GM12878 (cell line): ENCODE measurements at regions not wholly inside any gene's neighbourhood (a gene's known extent, or its start where the extent isn't known, plus 50 kb on each side); places are given as distances from the start of the nearest gene placed in this dataset.

Source experiments
- ATAC-seq: fragments of 200-7000 bp; cut with Tn5 transposase; 3 replicates; pipeline ENCODE4 v1.9.1; 2020; ENCODE audit warnings: mild to moderate bottlenecking, moderate library complexity
- BruUV-seq: library from RNA; stranded (reverse); fragments of 400-500 nt; replicated peaks from 2 replicates; lab custom pipeline; 2021; lab: Mats Ljungman, UMichigan
- CTCF ChIA-PET: fragments of 300-600 bp; sonication (Branson Sonifier 250); formaldehyde crosslinking; extraction: SDS; loops from one replicate; lab custom pipeline; 2021; ENCODE audit warnings: inconsistent platforms; lab: Yijun Ruan, JAX
- POLR2A ChIA-PET: fragments of 350-600 bp; formaldehyde crosslinking; extraction: SDS; loops from one replicate; lab custom pipeline; 2021; ENCODE audit warnings: inconsistent platforms; lab: Charles Lee
- RAD21 ChIA-PET: fragments of 300-600 bp; sonication (Branson Sonifier 250); formaldehyde crosslinking; loops from one replicate; lab custom pipeline; 2023; ENCODE audit warnings: antibody characterized with exemption; ENCODE audit not compliant: unreplicated experiment; lab: Charles Lee
- SMC1A ChIA-PET: fragments of 300-600 bp; sonication (Branson Sonifier 250); formaldehyde crosslinking; loops from one replicate; lab custom pipeline; 2023; ENCODE audit not compliant: unreplicated experiment, uncharacterized antibody; lab: Charles Lee
- DNase-seq: peaks from one replicate; pipeline ENCODE4 v3.0.0-alpha.2; 2011; ENCODE audit warnings: low read depth, low spot score
- FAIRE-seq: peaks from 3 replicates; lab custom pipeline; 2011; peaks lifted over from hg19 to GRCh38; lab: Jason Lieb, UNC
- H2AFZ ChIP-seq: 2 replicates; pipeline ENCODE4 v1.6.0; 2011; ENCODE audit warnings: low read depth, low read length, control low read depth; ENCODE audit not compliant: control insufficient read depth
- H3K27ac ChIP-seq: 2 replicates; pipeline ENCODE4 v1.5.1; 2011; ENCODE audit warnings: control low read depth; ENCODE audit not compliant: control insufficient read depth, insufficient read depth
- H3K27me3 ChIP-seq, 2 experiments: replicated peaks in 1 of 2; 2 replicates each; pipeline versions ENCODE4 v1.6.0 to v1.6.1; 2011; ENCODE audit warnings: low read length in 1 of 2; ENCODE audit not compliant: control insufficient read depth in 2 of 2, insufficient read depth in 2 of 2
- H3K36me3 ChIP-seq, 2 experiments: 2 replicates each; pipeline ENCODE4 v1.5.1; 2011; ENCODE audit warnings: low read length in 1 of 2; ENCODE audit not compliant: control insufficient read depth in 2 of 2, insufficient read depth in 2 of 2
- H3K4me1 ChIP-seq: 2 replicates; pipeline ENCODE4 v1.6.1; 2011; ENCODE audit warnings: mild to moderate bottlenecking, low read length, moderate library complexity, mixed read lengths; ENCODE audit not compliant: control insufficient read depth, insufficient read depth
- H3K4me2 ChIP-seq: 2 replicates; pipeline ENCODE4 v1.6.0; 2011; ENCODE audit warnings: control low read depth; ENCODE audit not compliant: control insufficient read depth, insufficient read depth
- H3K4me3 ChIP-seq: fragments of 200-600 bp; sonication (generic); 2 replicates; pipeline ENCODE4 v1.5.1; 2016
- H3K79me2 ChIP-seq: 2 replicates; pipeline ENCODE4 v1.6.0; 2011; ENCODE audit warnings: low read length; ENCODE audit not compliant: control insufficient read depth, insufficient read depth
- H3K9ac ChIP-seq: 2 replicates; pipeline ENCODE4 v1.8.0; 2011; ENCODE audit warnings: low read length, control low read depth, mixed read lengths; ENCODE audit not compliant: control insufficient read depth, insufficient read depth
- H3K9me3 ChIP-seq: replicated peaks from 3 replicates; pipeline ENCODE4 v1.5.1; 2011; ENCODE audit warnings: mild to moderate bottlenecking, low read length; ENCODE audit not compliant: control insufficient read depth, insufficient read depth
- H4K20me1 ChIP-seq: 2 replicates; pipeline ENCODE4 v1.6.0; 2011; ENCODE audit not compliant: control insufficient read depth, insufficient read depth
- BACH1 ChIP-seq: fragments of 450-650 bp; IDR thresholded peaks from 2 replicates; pipeline ENCODE4 v1.6.1; 2017; ENCODE audit warnings: mild to moderate bottlenecking, borderline replicate concordance
- CEBPB ChIP-seq, 2 experiments: fragments of 150-350 bp in 1 of 2; IDR thresholded peaks; 2 replicates each; pipeline ENCODE4 v1.6.1; 2012 to 2014; ENCODE audit warnings: low read depth in 2 of 2, low read length in 2 of 2, borderline replicate concordance in 1 of 2, inconsistent platforms in 1 of 2
- EGR1 ChIP-seq, 2 experiments: IDR thresholded peaks; 1 replicate in 1 of 2; 2 replicates in 1 of 2; pipeline ENCODE4 v1.6.1; 2011 to 2012; ENCODE audit warnings: low read depth in 2 of 2, low read length in 2 of 2, borderline replicate concordance in 1 of 2, mild to moderate bottlenecking in 1 of 2, moderate library complexity in 1 of 2
- EZH2 ChIP-seq: IDR thresholded peaks from 2 replicates; pipeline ENCODE4 v1.6.1; 2012; ENCODE audit warnings: low read depth, mild to moderate bottlenecking, control low read depth, inconsistent platforms, low read length, borderline replicate concordance; ENCODE audit not compliant: control insufficient read depth
- HDGF ChIP-seq: fragments of 450-650 bp; IDR thresholded peaks from 2 replicates; pipeline ENCODE4 v1.6.1; 2016; ENCODE audit warnings: antibody characterized with exemption
- KDM1A ChIP-seq: fragments of 200-600 bp; sonication (generic); IDR thresholded peaks from 2 replicates; pipeline ENCODE4 v1.6.1; 2016; ENCODE audit warnings: borderline replicate concordance
- MAX ChIP-seq: IDR thresholded peaks from 2 replicates; pipeline ENCODE4 v1.6.1; 2012; ENCODE audit warnings: low read depth, low read length, improper control_type of control experiment
- NBN ChIP-seq: fragments of 450-650 bp; IDR thresholded peaks from 2 replicates; pipeline ENCODE4 v1.6.1; 2016
- POLR2AphosphoS5 ChIP-seq: IDR thresholded peaks from 2 replicates; pipeline ENCODE4 v1.6.1; 2011; ENCODE audit warnings: mild to moderate bottlenecking, low read length, inconsistent platforms
- ZBTB11 ChIP-seq: fragments of 450-650 bp; formaldehyde crosslinking; IDR thresholded peaks from 2 replicates; pipeline ENCODE4 v1.5.0; 2022; ENCODE audit warnings: mild to moderate bottlenecking, missing genetic modification characterization
- ZZZ3 ChIP-seq: IDR thresholded peaks from 2 replicates; pipeline ENCODE4 v1.6.1; 2011; ENCODE audit warnings: low read depth; ENCODE audit not compliant: control insufficient read depth, insufficient read length
- WGBS: methylation state at CpG from one replicate; pipeline ENCODE4 v1.1.6; 2016; ENCODE audit warnings: low lambda C conversion rate; ENCODE audit not compliant: insufficient replicate concordance, insufficient coverage; ENCODE audit errors: missing lambda C conversion rate; 5-methylcytosine and 5-hydroxymethylcytosine counted together
- in situ Hi-C: fragments of 300-500 bp; cut with MboI; formaldehyde crosslinking; loops from 9 replicates; pipeline ENCODE4 v1.14.3; 2018; ENCODE audit warnings: mixed read lengths
- intact Hi-C: fragments of 100-400 bp; cut with micrococcal nuclease; formaldehyde crosslinking; loops from one replicate; pipeline ENCODE4 v1.14.2; 2022; ENCODE audit not compliant: unreplicated experiment

GRCh38 chr2:8215982-8216381 is 465.9 kb upstream of the ID2 start:
- SMC1A ChIA-PET, result interaction anchor here (0.6 to 2.3 kb wide), 9 partner anchors 12 to 334 kb away, joined by 3 to 10 read pairs (median 4); no protein-coding TSS in a partner anchor
- Histone ChIP-seq H3K9me3 (no peaks in the 10 kb centered on the region; the same call in 2 of the 3 replicates), H3K9ac (no peak overlapping the region), H3K4me3 (no peak overlapping the region), H3K4me1 (no peaks in the 10 kb centered on the region; the same call in 1 of the 2 replicates), H3K27me3 (no peaks in the 10 kb centered on the region), H3K79me2 (no peaks in the 10 kb centered on the region), H2AFZ (no peak overlapping the region), H3K36me3 (no peaks in the 10 kb centered on the region), H3K4me2 (no peak overlapping the region)
- POLR2A ChIA-PET, result interaction anchor here (1.5 kb wide), 1 partner anchor 18 kb away, joined by 3 read pairs; no protein-coding TSS in a partner anchor
- in situ Hi-C loops, result no loop called here
- FAIRE-seq (no peak), ATAC-seq (no peak), DNase-seq (no peak)
- intact Hi-C loops, result no loop called here
- RAD21 ChIA-PET, result interaction anchor here (1.0 to 1.3 kb wide), 2 partner anchors 14 to 29 kb away, joined by 3 read pairs; no protein-coding TSS in a partner anchor
- BruUV-seq, result no TSS peak
- CTCF ChIA-PET, result interaction anchor here (0.7 to 1.3 kb wide), 3 partner anchors 14 to 101 kb away, joined by 3 to 5 read pairs (median 3); no protein-coding TSS in a partner anchor
- WGBS, result 67% methylated on average over 6 of the region's 6 CpGs
- TF ChIP-seq EGR1 (IDR thresholded peaks at IDR 0.05; ENCODE audit: borderline replicate concordance in 1 of 2, low read depth in 2 of 2, low read length in 2 of 2), result no peak
- TF ChIP-seq, all 136 proteins: peak for 0
- Histone ChIP-seq H3K27ac (no peak overlapping the region), H4K20me1 (no peaks in the 10 kb centered on the region)

GRCh38 chr2:8216397-8216796 is 465.5 kb upstream of the ID2 start:
- Histone ChIP-seq H3K4me1 (no peaks in the 10 kb centered on the region; the same call in 1 of the 2 replicates), H4K20me1 (no peaks in the 10 kb centered on the region), H3K9me3 (no peaks in the 10 kb centered on the region; the same call in 2 of the 3 replicates), H3K79me2 (no peaks in the 10 kb centered on the region), H3K4me3 (no peak overlapping the region), H3K4me2 (no peak overlapping the region), H3K27ac (no peak overlapping the region), H3K36me3 (no peaks in the 10 kb centered on the region), H3K27me3 (no peaks in the 10 kb centered on the region), H3K9ac (no peak overlapping the region), H2AFZ (no peak overlapping the region)
- WGBS, result 0% methylated on average over 1 of the region's 1 CpG
- CTCF ChIA-PET, result interaction anchor here (0.7 to 1.3 kb wide), 4 partner anchors 14 to 101 kb away, joined by 3 to 5 read pairs (median 4); no protein-coding TSS in a partner anchor
- POLR2A ChIA-PET, result interaction anchor here (1.5 kb wide), 1 partner anchor 18 kb away, joined by 3 read pairs; no protein-coding TSS in a partner anchor
- intact Hi-C loops (no loop called here), in situ Hi-C loops (no loop called here)
- no peak for FAIRE-seq
- RAD21 ChIA-PET, result interaction anchor here (0.6 to 1.0 kb wide), 2 partner anchors 13 to 94 kb away, joined by 3 read pairs; no protein-coding TSS in a partner anchor
- BruUV-seq, result no TSS peak
- no peak for DNase-seq
- ATAC-seq, result no peak
- SMC1A ChIA-PET, result interaction anchor here (0.9 to 2.3 kb wide), 13 partner anchors 12 to 335 kb away, joined by 3 to 10 read pairs (median 4); no protein-coding TSS in a partner anchor
- TF ChIP-seq NBN (no peak), CEBPB (IDR thresholded peaks at IDR 0.05; ENCODE audit: borderline replicate concordance in 1 of 2, low read depth in 2 of 2, low read length in 2 of 2) (no peak), EZH2 (no peak), MAX (no peak), ZZZ3 (no peak), HDGF (no peak), POLR2AphosphoS5 (no peak), KDM1A (no peak), BACH1 (no peak), ZBTB11 (CRISPR knock-in tag) (no peak)
